Panc1 (cell line): ENCODE measurements at regions not wholly inside any gene's neighbourhood (a gene's known extent, or its start where the extent isn't known, plus 50 kb on each side); places are given as distances from the start of the nearest gene placed in this dataset.

Experiments used
- ATAC-seq: fragments of 200-7000 bp; cut with Tn5 transposase; 2 replicates; pipeline ENCODE4 v1.9.1; 2020; ENCODE audit warnings: mild to moderate bottlenecking, moderate library complexity
- BruUV-seq: library from RNA; stranded (reverse); fragments of 400-500 nt; replicated peaks from 2 replicates; lab custom pipeline; 2021; lab: Mats Ljungman, UMichigan
- CTCF ChIA-PET: fragments of 300-600 bp; sonication (Branson Sonifier 250); formaldehyde crosslinking; loops from one replicate; lab custom pipeline; 2022; ENCODE audit warnings: antibody characterized with exemption; lab: Charles Lee
- POLR2A ChIA-PET: fragments of 300-600 bp; sonication (Branson Sonifier 250); formaldehyde crosslinking; loops from one replicate; lab custom pipeline; 2022; ENCODE audit warnings: antibody characterized with exemption; lab: Charles Lee
- DNase-seq: peaks from one replicate; pipeline ENCODE4 v3.0.0-alpha.2; 2010; ENCODE audit warnings: low read depth, low spot score
- H3K27ac ChIP-seq: 2 replicates; pipeline ENCODE4 v1.5.1; 2011; ENCODE audit warnings: mild to moderate bottlenecking, low read length, inconsistent platforms
- H3K27me3 ChIP-seq: fragments of 200-500 bp; sonication (Bioruptor generic); 2 replicates; pipeline ENCODE4 v1.6.0; 2014; ENCODE audit warnings: low read length, inconsistent platforms; ENCODE audit not compliant: control insufficient read depth, insufficient read depth
- H3K36me3 ChIP-seq: fragments of 200-500 bp; sonication (Bioruptor generic); 2 replicates; pipeline ENCODE4 v1.5.1; 2014; ENCODE audit warnings: inconsistent platforms, mild to moderate bottlenecking, low read length, moderate library complexity; ENCODE audit not compliant: control insufficient read depth, insufficient read depth
- H3K4me1 ChIP-seq: 2 replicates; pipeline ENCODE4 v1.5.1; 2011; ENCODE audit warnings: inconsistent platforms, mild to moderate bottlenecking, low read length, moderate library complexity; ENCODE audit not compliant: control insufficient read depth, insufficient read depth
- H3K4me3 ChIP-seq, 2 experiments: 2 replicates each; pipeline ENCODE4 v1.5.1; 2011 to 2012; ENCODE audit warnings: low read depth in 2 of 2, low read length in 2 of 2, mild to moderate bottlenecking in 2 of 2, inconsistent platforms in 1 of 2, moderate library complexity in 1 of 2
- H3K9me3 ChIP-seq: fragments of 200-500 bp; sonication (Bioruptor generic); 2 replicates; pipeline ENCODE4 v1.5.1; 2014; ENCODE audit warnings: low read depth, mild to moderate bottlenecking, inconsistent platforms, low read length, moderate library complexity; ENCODE audit not compliant: control insufficient read depth, insufficient read depth
- CTCF ChIP-seq: fragments of 450-650 bp; IDR thresholded peaks from 2 replicates; pipeline ENCODE4 v1.5.1; 2017; ENCODE audit warnings: mild to moderate bottlenecking
- POLR2AphosphoS5 ChIP-seq: IDR thresholded peaks from 2 replicates; pipeline ENCODE4 v1.6.1; 2012; ENCODE audit warnings: mild to moderate bottlenecking, low read depth, low read length, moderate library complexity
- REST ChIP-seq, 2 experiments: IDR thresholded peaks; 2 replicates each; pipeline ENCODE4 v1.6.1; 2011 to 2012; ENCODE audit warnings: low read depth in 2 of 2, control low read depth in 1 of 2, low read length in 1 of 2, mild to moderate bottlenecking in 1 of 2, moderate library complexity in 1 of 2; ENCODE audit not compliant: insufficient read depth in 1 of 2
- SIN3A ChIP-seq: IDR thresholded peaks from 2 replicates; pipeline ENCODE4 v1.6.1; 2012; ENCODE audit warnings: low read depth, mild to moderate bottlenecking, low read length, moderate library complexity, borderline replicate concordance; ENCODE audit not compliant: insufficient read depth
- TCF7L2 ChIP-seq: IDR thresholded peaks from 2 replicates; pipeline ENCODE4 v1.6.1; 2011; ENCODE audit warnings: mild to moderate bottlenecking, low read depth, low read length, inconsistent platforms
- in situ Hi-C: cut with HindIII; loops from 2 replicates; pipeline ENCODE4 v1.10.0; 2016; ENCODE audit warnings: low sequenced_read_pairs, low pct_unique_long_range_greater_than_20kb
- intact Hi-C: fragments of 100-400 bp; cut with micrococcal nuclease; formaldehyde crosslinking; loops from one replicate; pipeline ENCODE4 v1.10.0; 2022; ENCODE audit not compliant: unreplicated experiment

GRCh38 chr14:106039400-106039799, 513.0 kb downstream of the TMEM121 start:
- ATAC-seq, result no peak
- Histone ChIP-seq H3K9me3 (no peaks in the 10 kb centered on the region), H3K27ac (no peak overlapping the region), H3K27me3 (no peaks in the 10 kb centered on the region; the same call in none of the 2 replicates), H3K4me3 (no peak overlapping the region), H3K4me1 (no peaks in the 10 kb centered on the region), H3K36me3 (no peaks in the 10 kb centered on the region)
- ChIA-PET POLR2A (no interaction called here), CTCF (no interaction called here)
- no peak for DNase-seq
- intact Hi-C loops, result no loop called here
- in situ Hi-C loops, result no loop called here
- BruUV-seq, result no TSS peak
- TF ChIP-seq TCF7L2 (no peak), REST (IDR thresholded peaks at IDR 0.05; ENCODE audit: insufficient read depth in 1 of 2, low read depth in 2 of 2, low read length in 1 of 2) (no peak), POLR2AphosphoS5 (no peak), CTCF (no peak), SIN3A (no peak)

GRCh38 chr14:106044515-106044914, 518.1 kb downstream of the TMEM121 start:
- POLR2A ChIA-PET, result interaction anchor here (0.6 kb wide), 1 partner anchor 50 kb away, joined by 3 read pairs; no protein-coding TSS in a partner anchor
- in situ Hi-C loops, result no loop called here

More at GRCh38 chr14:106044515-106044914, 518.1 kb downstream of the TMEM121 start:
- DNase-seq, result no peak
- no peaks in the 10 kb centered on the region for H3K36me3 ChIP-seq
- no peaks in the 10 kb centered on the region for H3K9me3 ChIP-seq
- no peak for TF ChIP-seq SIN3A
- TF ChIP-seq POLR2AphosphoS5, result no peak
- no peak for TF ChIP-seq CTCF
- TF ChIP-seq REST (IDR thresholded peaks at IDR 0.05; ENCODE audit: insufficient read depth in 1 of 2, low read depth in 2 of 2, low read length in 1 of 2), result no peak
- no peak for TF ChIP-seq TCF7L2
- H3K4me1 ChIP-seq, result no peaks in the 10 kb centered on the region
- CTCF ChIA-PET, result no interaction called here
- H3K4me3 ChIP-seq, result no peak overlapping the region
- no peaks in the 10 kb centered on the region for H3K27me3 ChIP-seq
- no peak overlapping the region for H3K27ac ChIP-seq
- ATAC-seq, result no peak
- intact Hi-C loops, result no loop called here
- no TSS peak for BruUV-seq
